Vagina (tissue), 2 donors: ENCODE measurements at regions not wholly inside any gene's neighbourhood (a gene's known extent, or its start where the extent isn't known, plus 50 kb on each side); places are given as distances from the start of the nearest gene placed in this dataset.
"Not testable (repeated sequence)": the region's sequence is repeated elsewhere in the genome, so short reads cannot be mapped to it uniquely, and the experiment has no call there.

Experiments used
- DNase-seq, 2 donors: peaks; one replicate each; pipeline ENCODE4 v3.0.0-alpha.2; 2017; ENCODE audit errors: extremely low spot score in 2 of 2
- H3K27ac ChIP-seq: fragments of 200-600 bp; sonication (generic); one replicate; pipeline ENCODE4 v1.5.1; 2019
- H3K27me3 ChIP-seq: fragments of 200-600 bp; sonication (generic); one replicate; pipeline ENCODE4 v1.5.1; 2019
- H3K36me3 ChIP-seq, 2 donors: fragments of 200-600 bp; sonication (generic); one replicate each; pipeline ENCODE4 v1.5.1; 2017 to 2019
- H3K4me1 ChIP-seq: fragments of 200-600 bp; sonication (generic); one replicate; pipeline ENCODE4 v1.5.1; 2019
- H3K4me3 ChIP-seq, 2 donors: fragments of 200-600 bp; sonication (generic); 1 replicate in 1 of 2; 2 replicates in 1 of 2; pipeline ENCODE4 v1.5.1; 2016 to 2019
- H3K9me3 ChIP-seq: fragments of 200-600 bp; sonication (generic); one replicate; pipeline ENCODE4 v1.5.1; 2019
- CTCF ChIP-seq, 3 experiments: fragments of 450-650 bp in 2 of 3; fragments of 200-600 bp in 1 of 3; sonication (generic) in 1 of 3; IDR thresholded peaks; one replicate each; pipeline ENCODE4 v1.5.1; 2017 to 2019; ENCODE audit warnings: antibody characterized with exemption in 3 of 3, mild to moderate bottlenecking in 2 of 3, moderate library complexity in 2 of 3
- POLR2A ChIP-seq, 2 donors: fragments of 450-650 bp; IDR thresholded peaks; one replicate each; pipeline ENCODE4 v1.6.1; 2017; ENCODE audit warnings: antibody characterized with exemption in 2 of 2, mild to moderate bottlenecking in 2 of 2, moderate library complexity in 2 of 2
- POLR2AphosphoS5 ChIP-seq, 2 donors: sonication (generic); formaldehyde crosslinking; IDR thresholded peaks; one replicate each; pipeline ENCODE4 v1.9.0; 2017; ENCODE audit warnings: antibody characterized with exemption in 2 of 2, mild to moderate bottlenecking in 2 of 2, low read depth in 1 of 2; ENCODE audit not compliant: insufficient read depth in 1 of 2
- intact Hi-C: fragments of 100-400 bp; cut with DNase I; formaldehyde crosslinking; loops from one replicate; pipeline ENCODE4 v1.15.1; 2023

GRCh38 chr21:18812308-18812707 is 408.7 kb upstream of the TMPRSS15 start:
- H3K27ac ChIP-seq = no peak overlapping the region
- TF ChIP-seq POLR2AphosphoS5 (IDR thresholded peaks at IDR 0.05; ENCODE audit: insufficient read depth in 1 of 2, low read depth in 1 of 2) (no peak), CTCF (IDR thresholded peaks at IDR 0.05) (no peak), POLR2A (IDR thresholded peaks at IDR 0.05) (no peak)
- H3K4me3 ChIP-seq = no peak overlapping the region
- no peaks in the 10 kb centered on the region for H3K36me3 ChIP-seq
- no peaks in the 10 kb centered on the region for H3K27me3 ChIP-seq
- H3K4me1 ChIP-seq = no peaks in the 10 kb centered on the region
- DNase-seq = no peak
- intact Hi-C loops = no loop called here
- H3K9me3 ChIP-seq = no peaks in the 10 kb centered on the region

- Histone ChIP-seq H3K27ac (no peak overlapping the region), H3K4me3 (no peak overlapping the region), H3K4me1 (no peaks in the 10 kb centered on the region), H3K36me3 (no peaks in the 10 kb centered on the region), H3K9me3 (no peaks in the 10 kb centered on the region), H3K27me3 (no peaks in the 10 kb centered on the region)
- no peak for DNase-seq
- intact Hi-C loops = no loop called here
- TF ChIP-seq POLR2AphosphoS5 (IDR thresholded peaks at IDR 0.05; ENCODE audit: insufficient read depth in 1 of 2, low read depth in 1 of 2) = no peak
- no peak for TF ChIP-seq CTCF (IDR thresholded peaks at IDR 0.05)
- no peak for TF ChIP-seq POLR2A (IDR thresholded peaks at IDR 0.05)
Observed at GRCh38 chr21:18819507-18819906, 415.9 kb upstream of the TMPRSS15 start.

- no peak overlapping the region for H3K27ac ChIP-seq
- no peaks in the 10 kb centered on the region for H3K36me3 ChIP-seq
- no peak for TF ChIP-seq POLR2AphosphoS5 (IDR thresholded peaks at IDR 0.05; ENCODE audit: insufficient read depth in 1 of 2, low read depth in 1 of 2)
- no peak for TF ChIP-seq POLR2A (IDR thresholded peaks at IDR 0.05)
- TF ChIP-seq CTCF (IDR thresholded peaks at IDR 0.05) = no peak
- no peak for DNase-seq
- H3K9me3 ChIP-seq = no peaks in the 10 kb centered on the region
- H3K4me3 ChIP-seq = no peak overlapping the region
- H3K4me1 ChIP-seq = no peaks in the 10 kb centered on the region
- H3K27me3 ChIP-seq = no peaks in the 10 kb centered on the region
- intact Hi-C loops = no loop called here
Observed at GRCh38 chr21:18826562-18826961, 423.0 kb upstream of the TMPRSS15 start.

- TF ChIP-seq POLR2AphosphoS5 (IDR thresholded peaks at IDR 0.05; ENCODE audit: insufficient read depth in 1 of 2, low read depth in 1 of 2) = no peak
- TF ChIP-seq POLR2A (IDR thresholded peaks at IDR 0.05) = no peak
- no peak for TF ChIP-seq CTCF (IDR thresholded peaks at IDR 0.05)
- Histone ChIP-seq H3K36me3 (no peaks in the 10 kb centered on the region), H3K9me3 (no peaks in the 10 kb centered on the region), H3K27me3 (no peaks in the 10 kb centered on the region), H3K4me1 (no peaks in the 10 kb centered on the region), H3K4me3 (no peak overlapping the region), H3K27ac (no peak overlapping the region)
- intact Hi-C loops = no loop called here
- DNase-seq = no peak
Observed at GRCh38 chr21:18831942-18832676, 428.5 kb upstream of the TMPRSS15 start.

GRCh38 chr21:18832950-18833349 is 429.4 kb upstream of the TMPRSS15 start:
- no peak for DNase-seq
- TF ChIP-seq POLR2AphosphoS5 (IDR thresholded peaks at IDR 0.05; ENCODE audit: insufficient read depth in 1 of 2, low read depth in 1 of 2) (no peak), POLR2A (IDR thresholded peaks at IDR 0.05) (no peak), CTCF (IDR thresholded peaks at IDR 0.05) (no peak)
- H3K27ac ChIP-seq = no peak overlapping the region
- H3K9me3 ChIP-seq = no peaks in the 10 kb centered on the region
- no peak overlapping the region for H3K4me3 ChIP-seq
- H3K4me1 ChIP-seq = no peaks in the 10 kb centered on the region
- intact Hi-C loops = no loop called here
- no peaks in the 10 kb centered on the region for H3K27me3 ChIP-seq
- H3K36me3 ChIP-seq = no peaks in the 10 kb centered on the region

- H3K27ac ChIP-seq, H3K36me3 ChIP-seq, intact Hi-C loops, H3K4me1 ChIP-seq, DNase-seq, H3K27me3 ChIP-seq, H3K9me3 ChIP-seq, H3K4me3 ChIP-seq: not testable (repeated sequence)
Observed at GRCh38 chr21:18834121-18834520, 430.5 kb upstream of the TMPRSS15 start.
